Right renal pelvis (tissue), 4 donors: ENCODE measurements at regions not wholly inside any gene's neighbourhood (a gene's known extent, or its start where the extent isn't known, plus 50 kb on each side); places are given as distances from the start of the nearest gene placed in this dataset.
"Not testable (repeated sequence)": the region's sequence is repeated elsewhere in the genome, so short reads cannot be mapped to it uniquely, and the experiment has no call there.

ENCODE experiments used
- DNase-seq, 4 donors: peaks; one replicate each; pipeline ENCODE4 v3.0.0-alpha.2; 2013; ENCODE audit warnings: low read depth in 4 of 4, low spot score in 3 of 4, missing footprints in 1 of 4

DNA sequence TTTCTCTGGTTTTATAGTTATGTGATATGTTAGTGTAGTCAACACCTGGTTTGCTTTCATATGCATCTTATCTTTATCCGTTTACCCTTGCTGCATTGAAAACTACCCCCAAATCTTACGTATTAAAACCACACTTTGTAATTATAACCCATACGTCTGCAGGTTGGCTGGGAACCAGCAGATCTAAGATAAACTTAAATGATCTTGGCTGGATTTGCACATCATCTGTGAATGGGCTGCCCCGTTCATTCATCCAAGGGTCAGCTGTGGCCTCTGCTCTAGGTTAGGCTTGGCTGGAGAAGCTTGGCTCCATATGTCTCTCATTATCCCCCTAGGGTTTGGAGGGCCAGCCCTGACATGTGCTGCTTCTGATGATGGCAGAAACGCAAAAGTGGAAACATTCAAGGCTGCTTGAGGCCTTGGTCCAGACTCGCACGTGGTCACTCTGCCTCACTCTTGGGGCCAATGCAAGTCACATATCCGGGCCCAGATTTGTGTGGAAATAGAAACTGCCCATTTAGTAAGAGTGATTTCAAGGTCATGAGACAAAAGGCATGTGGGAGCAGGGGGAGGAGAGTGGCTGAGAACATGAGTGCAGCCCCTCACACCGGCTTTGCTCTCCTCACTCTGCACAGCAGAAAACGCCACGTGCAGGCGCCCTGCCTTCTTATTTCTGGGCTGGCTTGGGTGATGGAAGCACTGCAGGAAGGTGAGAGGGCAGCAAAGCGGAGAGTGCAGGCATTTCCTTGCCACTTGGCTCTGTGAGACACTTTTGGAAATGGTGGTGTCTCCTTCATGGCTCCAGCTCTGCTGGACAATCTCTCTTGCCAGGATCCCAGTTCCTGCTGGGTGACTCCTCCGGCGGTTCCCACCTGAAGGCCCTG is 553.8 kb downstream of the GLRX3 start:
- no peak for DNase-seq

DNA sequence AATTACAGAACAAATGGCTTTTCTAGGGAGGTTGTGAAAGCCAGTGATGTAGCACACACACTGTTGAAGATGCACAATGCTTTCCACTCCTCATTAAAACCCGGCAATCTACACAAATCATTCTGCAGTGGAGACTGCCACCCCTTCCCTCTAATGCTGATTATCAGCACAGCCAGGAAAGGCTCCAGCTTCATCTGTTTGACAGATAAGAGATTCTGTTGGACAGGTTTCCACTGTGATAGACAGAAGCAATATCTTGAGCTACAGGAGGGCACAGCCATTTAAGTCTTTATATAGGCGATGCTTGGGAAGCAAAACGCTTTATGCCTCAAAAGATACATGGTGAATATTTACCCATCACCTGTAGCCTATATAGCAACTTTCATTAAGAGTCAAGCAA is 555.6 kb downstream of the GLRX3 start:
- no peak for DNase-seq

GRCh38 chr10:130696870-130697269 is 560.7 kb downstream of the GLRX3 start:
- DNase-seq = no peak

- no peak for DNase-seq
These were observed 571.3 kb downstream of the GLRX3 start for GRCh38 chr10:130707389-130707979.

DNA sequence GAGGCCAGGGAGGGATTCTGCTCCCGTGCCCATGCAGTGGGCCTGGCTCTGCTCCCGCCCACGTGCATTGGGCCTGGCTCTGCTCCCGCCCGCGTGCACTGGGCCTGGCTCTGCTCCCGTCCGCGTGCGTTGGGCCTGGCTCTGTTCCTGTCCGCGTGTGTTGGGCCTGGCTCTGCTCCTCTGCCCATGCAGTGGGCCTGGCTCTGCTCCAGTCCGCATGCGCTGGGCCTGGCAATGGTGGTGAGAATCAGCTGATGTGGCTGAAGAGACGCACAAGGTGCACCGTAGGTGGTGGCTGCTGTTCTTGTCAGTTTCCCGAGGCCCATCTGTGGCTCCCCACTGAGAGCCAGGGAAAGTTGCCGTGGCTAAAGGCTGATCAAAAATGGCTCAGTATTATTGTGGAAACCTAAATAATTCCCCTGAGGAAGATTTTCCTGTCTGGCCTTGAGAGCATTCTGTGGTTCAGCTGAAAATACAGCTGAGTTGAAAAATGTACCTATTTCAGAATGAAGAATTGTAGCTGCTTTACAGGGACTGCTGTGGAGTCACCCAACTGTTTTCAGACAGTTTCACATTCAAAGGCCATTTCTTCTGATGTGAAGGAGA is 572.4 kb downstream of the GLRX3 start:
- no peak for DNase-seq

GRCh38 chr10:130709415-130709814 is 573.2 kb downstream of the GLRX3 start:
- DNase-seq = no peak

DNA sequence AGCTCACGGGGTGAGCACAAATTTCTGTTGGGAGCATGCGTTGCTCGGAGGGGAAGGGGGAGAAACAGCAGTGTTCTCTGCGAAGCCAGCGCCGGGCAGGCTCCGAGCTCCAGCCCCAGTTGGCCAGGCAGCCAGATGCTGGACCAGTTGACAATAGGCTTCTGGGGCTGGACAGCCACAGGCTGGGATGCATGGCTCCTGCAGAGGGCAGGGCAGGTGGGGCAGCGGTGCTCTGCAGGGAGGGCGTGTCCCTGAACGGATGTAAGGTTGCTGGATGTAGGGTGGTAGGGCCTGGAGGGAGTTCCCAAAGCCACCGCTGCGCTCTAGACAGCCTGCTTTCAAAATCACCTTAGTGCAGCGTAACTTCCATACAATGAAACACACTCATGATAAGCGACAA is 574.9 kb downstream of the GLRX3 start:
- no peak for DNase-seq

GRCh38 chr10:130713135-130713534 is 576.9 kb downstream of the GLRX3 start:
- peak in 2 of 4 donors; percentile 1 to 3 for DNase-seq

GRCh38 chr10:130713731-130714130 is 577.5 kb downstream of the GLRX3 start:
- DNase-seq = no peak

DNA sequence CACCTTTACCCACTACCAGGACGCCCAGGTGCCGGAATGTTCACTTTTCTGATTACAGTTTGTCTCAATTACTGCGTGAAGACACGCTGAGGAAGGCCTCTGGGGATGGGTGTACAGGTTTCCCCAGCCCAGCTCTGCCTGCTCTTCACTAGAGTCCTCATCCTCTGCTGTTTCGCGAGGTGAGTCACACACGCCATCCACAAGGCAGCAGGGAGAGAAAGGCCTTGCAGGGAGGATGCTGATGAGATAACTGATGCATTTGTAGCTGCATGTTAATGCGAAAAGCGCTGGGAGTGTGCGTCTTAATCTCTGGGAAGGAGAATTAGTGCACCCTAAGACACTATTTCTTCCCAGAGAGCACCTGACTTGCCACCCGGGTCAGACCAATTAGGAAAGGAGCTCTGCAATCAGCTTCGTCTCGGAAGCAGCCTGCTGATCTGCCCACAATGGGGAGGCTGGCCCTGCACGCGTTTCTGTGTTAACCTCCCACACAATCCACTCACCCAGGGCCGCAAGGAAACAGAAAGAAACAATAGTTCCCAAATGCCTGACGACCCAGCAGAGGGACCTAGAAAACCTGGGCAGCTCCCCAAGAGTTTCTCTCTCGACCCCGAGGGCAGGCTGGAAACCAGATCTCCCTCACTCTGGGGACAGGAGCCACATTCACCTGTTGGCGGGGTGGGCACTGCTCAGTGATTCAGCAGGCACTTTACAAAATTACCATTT is 578.7 kb downstream of the GLRX3 start:
- DNase-seq = no peak

DNA sequence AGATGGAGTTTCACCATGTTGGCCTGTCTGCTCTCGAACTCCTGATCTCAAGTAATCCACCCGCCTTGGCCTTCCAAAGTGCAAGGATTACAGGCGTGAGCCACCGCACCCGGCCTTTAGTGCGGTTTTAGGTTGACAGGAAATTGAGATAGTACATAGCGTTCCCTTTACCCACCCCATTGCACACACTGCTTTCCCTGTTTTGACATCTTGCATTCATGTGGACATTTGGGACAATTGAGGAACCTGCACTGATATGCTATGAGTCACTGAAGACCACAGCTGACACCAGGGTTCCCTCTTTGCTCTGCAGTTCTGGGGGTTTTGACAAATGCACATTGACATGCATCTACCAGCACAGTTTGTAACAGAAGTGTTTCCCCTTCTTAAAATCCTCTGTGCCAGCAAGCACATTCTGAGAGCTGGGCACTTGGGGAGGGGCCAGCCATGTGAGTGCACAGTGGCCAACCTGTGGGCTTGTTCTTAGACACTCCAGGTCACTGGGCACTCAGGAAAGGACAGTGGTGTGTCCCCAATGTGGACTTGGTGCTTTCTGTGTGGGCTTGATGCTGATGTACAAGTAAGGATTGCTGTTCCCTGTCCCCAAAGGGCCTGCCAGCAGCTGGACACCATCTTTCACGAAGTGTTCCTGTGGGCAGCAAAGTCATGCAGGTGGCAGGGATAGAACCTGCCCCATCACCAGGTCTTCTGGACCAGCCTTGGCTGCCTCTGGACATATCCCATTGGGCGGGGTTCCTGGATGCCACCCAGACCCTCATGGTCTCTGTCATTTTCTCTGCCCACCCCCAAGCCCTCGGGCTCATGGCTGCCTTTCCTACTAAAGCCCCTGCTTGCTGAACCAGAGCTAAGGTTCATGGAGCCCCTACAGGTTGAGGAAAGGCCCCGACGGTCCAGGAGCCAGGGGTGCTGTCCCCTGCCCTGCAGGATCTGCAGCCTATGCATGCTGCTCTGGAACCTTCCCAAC is 579.8 kb downstream of the GLRX3 start:
- DNase-seq = no peak

- no peak for DNase-seq
These were observed 580.9 kb downstream of the GLRX3 start for GRCh38 chr10:130717083-130717482.

DNA sequence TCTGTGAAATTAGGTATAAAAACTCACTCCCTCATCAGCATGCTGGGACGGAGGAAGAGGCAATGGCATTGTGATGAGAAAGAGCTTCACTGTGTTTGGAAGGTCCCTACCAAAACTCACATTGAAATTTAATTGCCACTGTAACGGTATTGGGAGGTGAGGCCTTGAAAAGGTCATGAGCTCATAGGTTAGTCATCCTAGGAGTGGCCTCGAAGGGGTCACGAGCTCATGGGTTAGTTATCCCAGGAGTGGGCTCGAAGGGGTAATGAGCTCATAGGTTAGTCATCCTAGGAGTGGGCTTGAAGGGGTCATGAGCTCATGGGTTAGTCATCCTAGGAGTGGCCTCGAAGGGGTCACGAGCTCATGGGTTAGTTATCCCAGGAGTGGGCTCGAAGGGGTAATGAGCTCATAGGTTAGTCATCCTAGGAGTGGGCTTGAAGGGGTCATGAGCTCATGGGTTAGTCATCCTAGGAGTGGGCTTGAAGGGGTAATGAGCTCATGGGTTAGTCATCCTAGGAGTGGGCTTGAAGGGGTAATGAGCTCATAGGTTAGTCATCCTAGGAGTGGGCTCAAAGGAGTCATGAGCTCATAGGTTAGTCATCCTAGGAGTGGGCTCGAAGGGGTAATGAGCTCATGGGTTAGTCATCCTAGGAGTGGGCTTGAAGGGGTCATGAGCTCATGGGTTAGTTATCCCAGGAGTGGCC is 582.7 kb downstream of the GLRX3 start:
- DNase-seq = not testable (repeated sequence)

DNA sequence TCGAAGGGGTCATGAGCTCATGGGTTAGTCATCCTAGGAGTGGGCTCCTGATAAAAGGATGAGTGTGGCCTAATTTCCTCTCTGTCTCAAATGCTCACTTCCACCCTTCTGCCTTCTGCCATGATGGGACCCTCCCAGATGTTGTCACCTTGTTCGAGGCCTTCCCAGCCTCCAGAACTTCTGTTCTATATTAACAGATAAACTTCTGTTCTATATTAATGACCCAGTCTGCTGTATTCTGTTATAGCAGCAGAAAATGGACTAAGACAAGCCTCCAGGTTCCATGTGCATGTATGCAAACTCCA is 583.2 kb downstream of the GLRX3 start:
- DNase-seq = no peak

GRCh38 chr10:130720235-130720634 is 584.0 kb downstream of the GLRX3 start:
- no peak for DNase-seq

DNA sequence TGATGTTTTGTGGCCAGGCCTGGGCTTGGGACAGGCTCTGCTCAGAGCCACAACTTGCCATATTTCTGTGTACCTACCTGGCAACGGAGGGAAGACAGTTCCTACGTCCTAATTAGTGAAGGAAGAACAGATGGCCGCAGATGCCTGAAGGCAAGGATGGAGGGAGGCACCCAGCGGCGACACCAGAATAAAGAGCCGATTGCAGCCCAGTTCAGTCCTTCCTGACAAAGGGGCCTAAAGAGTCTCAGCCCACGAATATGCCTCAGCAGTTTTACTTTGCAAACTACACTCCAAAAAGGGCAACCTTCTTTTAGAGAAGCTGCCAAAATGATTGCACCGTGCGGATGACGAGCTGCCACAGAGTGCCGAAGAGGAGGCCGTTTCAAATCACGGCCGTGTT is 585.8 kb downstream of the GLRX3 start:
- no peak for DNase-seq

GRCh38 chr10:130723704-130724103 is 587.5 kb downstream of the GLRX3 start:
- no peak for DNase-seq

DNA sequence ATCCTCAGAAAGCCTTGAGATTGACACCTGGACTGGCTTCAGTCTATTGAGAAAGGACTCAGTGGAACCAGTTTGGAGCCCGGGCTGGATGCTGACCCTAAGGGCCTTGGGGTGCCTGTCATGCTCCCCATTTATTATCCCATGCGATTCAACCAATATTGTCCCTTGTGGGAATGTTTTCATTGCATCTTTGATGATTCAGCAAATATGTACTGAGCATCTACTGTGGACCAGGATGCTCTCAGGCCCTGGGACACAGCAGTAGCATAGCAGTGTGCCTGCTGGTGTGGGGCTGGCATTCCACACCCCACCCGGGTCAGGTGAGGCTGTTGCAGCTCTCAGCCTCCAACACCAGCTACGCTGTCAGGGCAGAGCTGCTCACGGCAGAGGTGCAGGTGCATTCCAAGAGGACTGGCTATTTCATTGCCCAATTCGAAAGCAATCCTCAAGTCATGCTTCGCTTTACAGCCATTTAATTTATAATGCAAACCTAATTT is 586.0 kb downstream of the TCERG1L start:
- DNase-seq = no peak

- DNase-seq = no peak
These were observed 584.4 kb downstream of the TCERG1L start for GRCh38 chr10:130726996-130727725.
